Hepatocyte (in vitro differentiated cells): ENCODE measurements at regions not wholly inside any gene's neighbourhood (a gene's known extent, or its start where the extent isn't known, plus 50 kb on each side); places are given as distances from the start of the nearest gene placed in this dataset.

Experiments
- DNase-seq: peaks from one replicate; pipeline ENCODE4 v3.0.0-alpha.2; 2016; ENCODE audit warnings: low spot score
- H2AFZ ChIP-seq: fragments of 200-600 bp; sonication (generic); 2 replicates; pipeline ENCODE4 v1.6.0; 2016; ENCODE audit warnings: antibody characterized with exemption, mild to moderate bottlenecking
- H3K27ac ChIP-seq: fragments of 200-600 bp; sonication (generic); 2 replicates; pipeline ENCODE4 v1.5.1; 2016; ENCODE audit warnings: mild to moderate bottlenecking
- H3K27me3 ChIP-seq: fragments of 200-600 bp; sonication (generic); 2 replicates; pipeline ENCODE4 v1.6.1; 2016
- H3K36me3 ChIP-seq: fragments of 200-600 bp; sonication (generic); replicated peaks from 2 replicates; pipeline ENCODE4 v1.5.1; 2016; ENCODE audit warnings: low read depth; ENCODE audit not compliant: insufficient read depth
- H3K4me1 ChIP-seq: fragments of 200-600 bp; sonication (generic); 2 replicates; pipeline ENCODE4 v1.5.1; 2016; ENCODE audit warnings: mild to moderate bottlenecking, moderate library complexity; ENCODE audit not compliant: insufficient read depth
- H3K4me2 ChIP-seq: fragments of 200-600 bp; sonication (generic); 2 replicates; pipeline ENCODE4 v1.6.0; 2016
- H3K4me3 ChIP-seq: fragments of 200-600 bp; sonication (generic); 2 replicates; pipeline ENCODE4 v1.5.1; 2016; ENCODE audit warnings: mild to moderate bottlenecking
- H3K79me2 ChIP-seq: fragments of 200-600 bp; sonication (generic); 2 replicates; pipeline ENCODE4 v1.6.0; 2017; ENCODE audit warnings: mild to moderate bottlenecking
- H3K9me2 ChIP-seq: fragments of 200-600 bp; sonication (generic); replicated peaks from 2 replicates; pipeline ENCODE4 v1.6.0; 2017; ENCODE audit warnings: mild to moderate bottlenecking; ENCODE audit not compliant: insufficient read depth
- H3K9me3 ChIP-seq: fragments of 200-600 bp; sonication (generic); 2 replicates; pipeline ENCODE4 v1.5.1; 2016; ENCODE audit warnings: low read depth, mild to moderate bottlenecking
- H4K20me1 ChIP-seq: fragments of 200-600 bp; sonication (generic); 2 replicates; pipeline ENCODE4 v1.6.0; 2016; ENCODE audit warnings: mild to moderate bottlenecking; ENCODE audit not compliant: insufficient read depth, poor library complexity, severe bottlenecking
- EZH2 ChIP-seq: fragments of 200-600 bp; sonication (generic); IDR thresholded peaks from 2 replicates; pipeline ENCODE4 v1.6.1; 2016; ENCODE audit warnings: antibody characterized with exemption, mild to moderate bottlenecking, borderline replicate concordance
- EZH2phosphoT487 ChIP-seq: fragments of 200-600 bp; sonication (generic); IDR thresholded peaks from one replicate; pipeline ENCODE4 v1.6.1; 2018; ENCODE audit warnings: antibody characterized with exemption, mild to moderate bottlenecking, low read depth, moderate library complexity; ENCODE audit not compliant: unreplicated experiment, severe bottlenecking
- WGBS: methylation state at CpG from one replicate; pipeline ENCODE4 v1.1.6; 2016; ENCODE audit warnings: low lambda C conversion rate; ENCODE audit errors: missing lambda C conversion rate; 5-methylcytosine and 5-hydroxymethylcytosine counted together
- TF ChIP-seq, protein P1 (sequence below): fragments of 200-600 bp; sonication (generic); IDR thresholded peaks from 2 replicates; pipeline ENCODE4 v1.5.1; 2016; ENCODE audit warnings: antibody characterized with exemption, mild to moderate bottlenecking; ENCODE audit not compliant: poor library complexity

DNA sequence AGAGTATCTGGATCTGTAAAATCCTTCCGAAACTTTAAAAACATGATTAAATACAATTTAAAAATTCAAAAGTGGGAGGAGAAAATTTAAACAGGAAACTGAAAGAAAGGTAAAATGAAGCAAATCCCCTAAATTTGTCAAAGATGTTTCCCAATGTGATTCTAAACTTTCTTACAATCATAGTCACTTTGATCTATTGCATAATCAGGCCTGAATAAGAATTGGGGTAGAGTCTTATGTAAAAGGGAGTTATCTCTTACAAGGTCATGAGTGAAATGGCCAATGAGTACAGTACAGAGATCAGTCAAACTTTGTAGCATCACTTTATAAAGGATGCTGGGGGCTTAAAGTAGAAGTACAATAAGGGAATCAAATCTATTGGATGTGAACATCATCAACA is 1657.7 kb upstream of the CELF4 start:
- no peaks in the 10 kb centered on the region for H3K9me3 ChIP-seq
- no peaks in the 10 kb centered on the region for H3K36me3 ChIP-seq
- H2AFZ ChIP-seq: no peak overlapping the region
- H3K4me3 ChIP-seq: no peak overlapping the region
- 93% methylated on average over 1 of the region's 1 CpG for WGBS
- H4K20me1 ChIP-seq: no peaks in the 10 kb centered on the region
- no peaks in the 10 kb centered on the region for H3K27me3 ChIP-seq
- no peaks in the 10 kb centered on the region for H3K4me1 ChIP-seq
- no peaks in the 10 kb centered on the region for H3K9me2 ChIP-seq
- no peak for DNase-seq
- H3K27ac ChIP-seq: no peak overlapping the region
- no peaks in the 10 kb centered on the region for H3K79me2 ChIP-seq
- TF ChIP-seq, protein P1, sequence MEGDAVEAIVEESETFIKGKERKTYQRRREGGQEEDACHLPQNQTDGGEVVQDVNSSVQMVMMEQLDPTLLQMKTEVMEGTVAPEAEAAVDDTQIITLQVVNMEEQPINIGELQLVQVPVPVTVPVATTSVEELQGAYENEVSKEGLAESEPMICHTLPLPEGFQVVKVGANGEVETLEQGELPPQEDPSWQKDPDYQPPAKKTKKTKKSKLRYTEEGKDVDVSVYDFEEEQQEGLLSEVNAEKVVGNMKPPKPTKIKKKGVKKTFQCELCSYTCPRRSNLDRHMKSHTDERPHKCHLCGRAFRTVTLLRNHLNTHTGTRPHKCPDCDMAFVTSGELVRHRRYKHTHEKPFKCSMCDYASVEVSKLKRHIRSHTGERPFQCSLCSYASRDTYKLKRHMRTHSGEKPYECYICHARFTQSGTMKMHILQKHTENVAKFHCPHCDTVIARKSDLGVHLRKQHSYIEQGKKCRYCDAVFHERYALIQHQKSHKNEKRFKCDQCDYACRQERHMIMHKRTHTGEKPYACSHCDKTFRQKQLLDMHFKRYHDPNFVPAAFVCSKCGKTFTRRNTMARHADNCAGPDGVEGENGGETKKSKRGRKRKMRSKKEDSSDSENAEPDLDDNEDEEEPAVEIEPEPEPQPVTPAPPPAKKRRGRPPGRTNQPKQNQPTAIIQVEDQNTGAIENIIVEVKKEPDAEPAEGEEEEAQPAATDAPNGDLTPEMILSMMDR: no peak
- no peak for TF ChIP-seq EZH2phosphoT487
- TF ChIP-seq EZH2: no peak
- no peak overlapping the region for H3K4me2 ChIP-seq

DNA sequence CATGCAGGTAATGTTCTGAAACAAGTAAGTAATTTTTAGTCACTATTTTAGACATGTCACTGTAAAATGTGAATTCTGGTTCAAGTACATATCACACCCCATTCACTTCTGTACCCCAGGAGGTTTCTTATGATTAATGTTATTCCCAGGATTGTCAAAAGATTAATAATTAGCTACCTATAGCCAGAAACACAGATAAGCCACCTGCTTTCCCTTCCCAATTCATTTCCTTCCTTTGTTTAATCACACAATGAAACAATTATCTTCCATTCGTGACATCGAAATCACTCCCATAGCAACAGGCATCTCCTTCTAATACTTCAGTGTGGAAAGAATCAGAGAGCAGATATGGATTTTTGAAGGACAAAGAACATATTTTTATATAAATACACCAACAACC is 1650.3 kb upstream of the CELF4 start:
- Histone ChIP-seq H3K4me2 (no peak overlapping the region), H3K9me3 (no peaks in the 10 kb centered on the region), H3K36me3 (no peaks in the 10 kb centered on the region), H2AFZ (no peak overlapping the region), H3K27me3 (no peaks in the 10 kb centered on the region), H3K4me3 (no peak overlapping the region), H3K4me1 (no peaks in the 10 kb centered on the region), H3K79me2 (no peaks in the 10 kb centered on the region), H4K20me1 (no peaks in the 10 kb centered on the region), H3K9me2 (no peaks in the 10 kb centered on the region), H3K27ac (no peak overlapping the region)
- TF ChIP-seq, protein P1: no peak
- TF ChIP-seq EZH2 (no peak), EZH2phosphoT487 (no peak)
- 71% methylated on average over 2 of the region's 2 CpGs for WGBS
- no peak for DNase-seq

GRCh38 chr18:39211461-39211860 is 1645.9 kb upstream of the CELF4 start:
- Histone ChIP-seq H3K4me3 (no peak overlapping the region), H2AFZ (no peak overlapping the region), H3K27ac (no peak overlapping the region), H3K36me3 (no peaks in the 10 kb centered on the region), H3K4me2 (no peak overlapping the region), H3K4me1 (no peaks in the 10 kb centered on the region), H3K79me2 (no peaks in the 10 kb centered on the region), H4K20me1 (no peaks in the 10 kb centered on the region), H3K9me2 (no peaks in the 10 kb centered on the region), H3K9me3 (no peaks in the 10 kb centered on the region), H3K27me3 (no peaks in the 10 kb centered on the region)
- WGBS: 100% methylated on average over 1 of the region's 1 CpG
- TF ChIP-seq EZH2: no peak
- TF ChIP-seq, protein P1: no peak
- no peak for TF ChIP-seq EZH2phosphoT487
- DNase-seq: no peak

DNA sequence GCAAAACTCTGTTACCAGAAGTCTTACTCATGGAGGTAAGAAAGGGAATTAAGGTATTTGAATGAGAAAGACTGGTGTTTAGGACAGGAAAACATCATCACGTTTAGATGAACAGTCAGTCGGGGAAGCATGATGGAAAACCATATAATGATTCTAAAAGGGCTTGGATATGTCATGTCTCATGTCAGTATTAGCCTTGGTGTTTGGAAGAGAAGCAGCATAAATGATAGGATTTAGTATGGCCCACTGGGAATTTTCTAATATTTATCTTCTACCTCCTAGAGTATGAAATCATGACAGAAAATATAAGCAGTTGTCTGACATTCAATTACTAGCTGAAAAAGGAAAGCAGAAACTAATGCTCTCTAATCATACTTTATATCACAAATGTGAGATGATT is 1643.6 kb upstream of the CELF4 start:
- Histone ChIP-seq H3K9me3 (no peaks in the 10 kb centered on the region), H3K36me3 (no peaks in the 10 kb centered on the region), H3K4me2 (no peak overlapping the region), H3K27me3 (no peaks in the 10 kb centered on the region), H3K9me2 (no peaks in the 10 kb centered on the region), H2AFZ (no peak overlapping the region), H3K79me2 (no peaks in the 10 kb centered on the region), H4K20me1 (no peaks in the 10 kb centered on the region), H3K4me1 (no peaks in the 10 kb centered on the region), H3K27ac (no peak overlapping the region), H3K4me3 (no peak overlapping the region)
- whole genome bisulfite sequencing: 77% methylated on average over 2 of the region's 2 CpGs
- no peak for TF ChIP-seq EZH2phosphoT487
- TF ChIP-seq EZH2: no peak
- TF ChIP-seq, protein P1: no peak
- no peak for DNase-seq
